ENCODE measurements at regions not wholly inside any gene's neighbourhood (a gene's known extent, or its start where the extent isn't known, plus 50 kb on each side); places are given as distances from the start of the nearest gene placed in this dataset.

DNA sequence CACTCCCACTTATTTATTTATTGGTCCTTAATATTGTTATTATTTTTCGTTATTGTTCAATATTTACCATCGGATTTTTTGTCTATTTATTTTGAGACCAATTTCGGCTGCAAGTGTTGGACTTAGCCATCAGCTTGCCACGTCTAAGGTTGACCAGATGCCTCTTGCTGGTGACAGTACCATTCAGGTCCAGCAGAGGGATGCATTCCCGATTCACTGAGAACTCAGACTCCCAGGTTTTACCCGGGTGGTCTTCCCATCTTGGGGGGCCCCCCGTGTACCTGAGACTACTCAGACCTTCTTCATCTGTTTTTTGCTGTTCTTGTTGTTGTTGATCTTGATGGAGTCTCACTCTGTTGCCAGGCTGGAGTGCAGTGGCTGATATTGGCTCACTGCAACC is 1435.2 kb downstream of the UQCRFS1 start:
- TF ChIP-seq EGR1 (IDR thresholded peaks at IDR 0.05) (no peak), MAX (IDR thresholded peaks at IDR 0.05) (no peak)

All from Ishikawa (cell line).